ENCODE measurements at regions not wholly inside any gene's neighbourhood (a gene's known extent, or its start where the extent isn't known, plus 50 kb on each side); places are given as distances from the start of the nearest gene placed in this dataset.

- CTCF ChIA-PET, result no interaction called here
- TF ChIP-seq CTCF (IDR thresholded peaks at IDR 0.05; ENCODE audit: insufficient read depth in 1 of 2, low read depth in 1 of 2, low read length in 1 of 2, severe bottlenecking in 1 of 2, unreplicated experiment in 1 of 2), result no peak
These were observed 120.4 kb downstream of the ZFP64 start for GRCh38 chr20:52071136-52071535.

GRCh38 chr20:52064931-52065330, 126.6 kb downstream of the ZFP64 start:
- DNase-seq, result no peak
- Mint-ChIP-seq H3K4me1 (ENCODE audit: low read depth, unreplicated experiment) (peaks cover 8% of the 10 kb centered on the region), H3K4me3 (ENCODE audit: unreplicated experiment) (no peak overlapping the region), H3K27ac (ENCODE audit: unreplicated experiment) (no peak overlapping the region), H3K9me3 (ENCODE audit: unreplicated experiment) (peaks cover 9% of the 10 kb centered on the region), H3K36me3 (ENCODE audit: insufficient read depth, unreplicated experiment) (no peaks in the 10 kb centered on the region), H3K27me3 (ENCODE audit: insufficient read depth, unreplicated experiment) (no peaks in the 10 kb centered on the region)
- H3K36me3 ChIP-seq (ENCODE audit: control insufficient read depth, insufficient read depth, low read length), result no peaks in the 10 kb centered on the region
- intact Hi-C loops (cut with micrococcal nuclease; ENCODE audit: unreplicated experiment), result loop anchor here (5.0 kb wide), 1 partner anchor 98 kb away; no protein-coding TSS in a partner anchor
- H3K4me3 ChIP-seq (ENCODE audit: low read depth, low read length), result no peak overlapping the region
- no peaks in the 10 kb centered on the region for H3K9me3 ChIP-seq
- no peak for TF ChIP-seq CTCF (IDR thresholded peaks at IDR 0.05; ENCODE audit: insufficient read depth in 1 of 2, low read depth in 1 of 2, low read length in 1 of 2, severe bottlenecking in 1 of 2, unreplicated experiment in 1 of 2)
- POLR2A ChIA-PET, result no interaction called here
- BruUV-seq (replicated peaks), result no TSS peak
- CTCF ChIA-PET, result no interaction called here
- H3K27me3 ChIP-seq (replicated peaks; ENCODE audit: control insufficient read depth, insufficient read depth, low read length), result no peaks in the 10 kb centered on the region
- H3K4me1 ChIP-seq, result peaks cover 8% of the 10 kb centered on the region; the same call in 1 of the 2 replicates

More at GRCh38 chr20:52071136-52071535, 120.4 kb downstream of the ZFP64 start:
- DNase-seq, result no peak
- Mint-ChIP-seq H3K9me3 (ENCODE audit: unreplicated experiment) (no peaks in the 10 kb centered on the region), H3K36me3 (ENCODE audit: insufficient read depth, unreplicated experiment) (no peaks in the 10 kb centered on the region), H3K27ac (ENCODE audit: unreplicated experiment) (no peak overlapping the region), H3K4me3 (ENCODE audit: unreplicated experiment) (no peak overlapping the region), H3K27me3 (ENCODE audit: insufficient read depth, unreplicated experiment) (no peaks in the 10 kb centered on the region), H3K4me1 (ENCODE audit: low read depth, unreplicated experiment) (no peaks in the 10 kb centered on the region)
- Histone ChIP-seq H3K4me1 (no peaks in the 10 kb centered on the region), H3K4me3 (ENCODE audit: low read depth, low read length) (no peak overlapping the region), H3K9me3 (peaks cover 3% of the 10 kb centered on the region; the same call in 1 of the 2 replicates), H3K36me3 (ENCODE audit: control insufficient read depth, insufficient read depth, low read length) (no peaks in the 10 kb centered on the region), H3K27me3 (replicated peaks; ENCODE audit: control insufficient read depth, insufficient read depth, low read length) (no peaks in the 10 kb centered on the region)
- intact Hi-C loops (cut with micrococcal nuclease; ENCODE audit: unreplicated experiment), result no loop called here
- no TSS peak for BruUV-seq (replicated peaks)
- POLR2A ChIA-PET, result no interaction called here

GRCh38 chr20:52062452-52063209, 128.9 kb downstream of the ZFP64 start:
- Histone ChIP-seq H3K4me1 (peaks cover 8% of the 10 kb centered on the region; the same call in 1 of the 2 replicates), H3K4me3 (ENCODE audit: low read depth, low read length) (no peak overlapping the region), H3K9me3 (peaks cover 3% of the 10 kb centered on the region; the same call in 1 of the 2 replicates), H3K36me3 (ENCODE audit: control insufficient read depth, insufficient read depth, low read length) (no peaks in the 10 kb centered on the region), H3K27me3 (replicated peaks; ENCODE audit: control insufficient read depth, insufficient read depth, low read length) (no peaks in the 10 kb centered on the region)
- H3K4me3 Mint-ChIP-seq (ENCODE audit: unreplicated experiment), result no peak overlapping the region
- no peaks in the 10 kb centered on the region for H3K27me3 Mint-ChIP-seq (ENCODE audit: insufficient read depth, unreplicated experiment)
- ChIA-PET POLR2A (no interaction called here), CTCF (interaction anchor here (0.6 to 2.6 kb wide), 3 partner anchors 262 to 397 kb away, joined by 5 to 47 read pairs (median 5); no protein-coding TSS in a partner anchor)
- no peaks in the 10 kb centered on the region for H3K36me3 Mint-ChIP-seq (ENCODE audit: insufficient read depth, unreplicated experiment)
- no TSS peak for BruUV-seq (replicated peaks)
- no peak for TF ChIP-seq CTCF (IDR thresholded peaks at IDR 0.05; ENCODE audit: insufficient read depth in 1 of 2, low read depth in 1 of 2, low read length in 1 of 2, severe bottlenecking in 1 of 2, unreplicated experiment in 1 of 2)
- peaks cover 9% of the 10 kb centered on the region for H3K9me3 Mint-ChIP-seq (ENCODE audit: unreplicated experiment)
- DNase-seq, result no peak
- intact Hi-C loops (cut with micrococcal nuclease; ENCODE audit: unreplicated experiment), result loop anchor here (5.0 kb wide), 1 partner anchor 95 kb away; no protein-coding TSS in a partner anchor
- H3K4me1 Mint-ChIP-seq (ENCODE audit: low read depth, unreplicated experiment), result peaks cover 8% of the 10 kb centered on the region
- no peak overlapping the region for H3K27ac Mint-ChIP-seq (ENCODE audit: unreplicated experiment)

Measured in Caco-2 (cell line).